Mammary epithelial cell (primary cell): ENCODE measurements at regions not wholly inside any gene's neighbourhood (a gene's known extent, or its start where the extent isn't known, plus 50 kb on each side); places are given as distances from the start of the nearest gene placed in this dataset.

Experiments used
- EZH2 ChIP-seq: IDR thresholded peaks from 2 replicates; pipeline ENCODE4 v1.6.1; 2012; ENCODE audit warnings: low read length, inconsistent platforms, borderline replicate concordance
- TF ChIP-seq, protein P1 (sequence below), 2 donors: IDR thresholded peaks in 1 of 2; conservative IDR thresholded peaks in 1 of 2; 2 replicates each; pipeline ENCODE4 v1.5.1; 2011 to 2012; ENCODE audit warnings: inconsistent platforms in 2 of 2, low read length in 2 of 2, mild to moderate bottlenecking in 2 of 2, control low read depth in 1 of 2, low read depth in 1 of 2; ENCODE audit not compliant: insufficient read depth in 1 of 2; ENCODE audit errors: extremely low read depth in 1 of 2

DNA sequence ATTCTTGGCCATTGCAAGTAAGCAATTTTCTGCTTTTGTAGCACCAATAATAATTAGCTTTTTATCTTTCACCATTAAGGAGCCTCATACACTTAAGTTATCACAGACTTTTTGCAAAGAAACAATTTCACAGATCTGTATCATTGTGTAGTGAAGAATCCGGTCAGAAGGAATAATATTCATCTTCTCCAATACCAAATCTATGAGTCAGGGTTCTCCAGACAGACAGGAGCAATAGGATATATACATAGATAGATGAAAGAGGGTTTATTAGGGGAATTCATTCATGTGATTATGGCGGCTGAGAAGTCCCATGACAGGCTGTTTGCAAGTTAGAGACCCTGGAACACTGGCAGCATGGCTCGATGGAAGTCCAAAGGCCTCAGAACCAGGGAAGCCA is 82.9 kb upstream of the UBASH3B start:
- TF ChIP-seq, protein P1, sequence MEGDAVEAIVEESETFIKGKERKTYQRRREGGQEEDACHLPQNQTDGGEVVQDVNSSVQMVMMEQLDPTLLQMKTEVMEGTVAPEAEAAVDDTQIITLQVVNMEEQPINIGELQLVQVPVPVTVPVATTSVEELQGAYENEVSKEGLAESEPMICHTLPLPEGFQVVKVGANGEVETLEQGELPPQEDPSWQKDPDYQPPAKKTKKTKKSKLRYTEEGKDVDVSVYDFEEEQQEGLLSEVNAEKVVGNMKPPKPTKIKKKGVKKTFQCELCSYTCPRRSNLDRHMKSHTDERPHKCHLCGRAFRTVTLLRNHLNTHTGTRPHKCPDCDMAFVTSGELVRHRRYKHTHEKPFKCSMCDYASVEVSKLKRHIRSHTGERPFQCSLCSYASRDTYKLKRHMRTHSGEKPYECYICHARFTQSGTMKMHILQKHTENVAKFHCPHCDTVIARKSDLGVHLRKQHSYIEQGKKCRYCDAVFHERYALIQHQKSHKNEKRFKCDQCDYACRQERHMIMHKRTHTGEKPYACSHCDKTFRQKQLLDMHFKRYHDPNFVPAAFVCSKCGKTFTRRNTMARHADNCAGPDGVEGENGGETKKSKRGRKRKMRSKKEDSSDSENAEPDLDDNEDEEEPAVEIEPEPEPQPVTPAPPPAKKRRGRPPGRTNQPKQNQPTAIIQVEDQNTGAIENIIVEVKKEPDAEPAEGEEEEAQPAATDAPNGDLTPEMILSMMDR (conservative IDR thresholded peaks at IDR 0.05 in 1 of 2, IDR thresholded peaks at IDR 0.05 in 1 of 2; ENCODE audit: extremely low read depth in 1 of 2, insufficient read depth in 1 of 2, low read depth in 1 of 2, low read length in 2 of 2), result no peak
- no peak for TF ChIP-seq EZH2
